ENCODE measurements at regions not wholly inside any gene's neighbourhood (a gene's known extent, or its start where the extent isn't known, plus 50 kb on each side); places are given as distances from the start of the nearest gene placed in this dataset.

DNA sequence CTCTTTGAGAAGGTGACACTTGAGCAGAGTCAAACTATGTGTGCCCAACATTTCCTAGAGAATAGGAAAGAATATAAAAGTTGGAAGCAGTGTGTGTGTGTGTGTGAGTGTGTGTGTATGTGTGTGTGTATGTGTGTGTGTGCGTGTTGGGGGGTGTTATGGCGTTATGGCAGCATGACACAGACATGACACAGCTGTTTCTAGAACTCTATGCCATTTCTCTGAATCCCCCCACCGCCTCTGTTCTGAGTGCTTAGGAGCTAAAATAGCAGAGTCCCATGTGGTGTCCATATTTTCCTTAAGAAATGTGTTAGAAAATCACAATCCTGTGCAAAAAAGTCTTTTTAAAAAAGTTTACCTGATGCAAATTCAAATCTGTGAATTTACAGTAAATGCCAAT is 556.1 kb downstream of the RWDD3 start:
- Histone ChIP-seq H2BK15ac (ENCODE audit: low read length) (no peak overlapping the region), H4K5ac (ENCODE audit: insufficient read length, low read depth, low read length) (no peak overlapping the region), H3K56ac (replicated peaks; ENCODE audit: insufficient read length, low read depth, low read length) (no peak overlapping the region), H3K14ac (ENCODE audit: insufficient read length) (no peak overlapping the region), H3K9ac (replicated peaks in 1 of 4; ENCODE audit: extremely low read depth in 1 of 4, low read depth in 3 of 4, low read length in 3 of 4) (no peak overlapping the region), H2BK120ac (replicated peaks; ENCODE audit: low read depth, low read length) (no peak overlapping the region), H3K27me3 (replicated peaks in 1 of 4; ENCODE audit: control insufficient read depth in 3 of 4, extremely low read depth in 1 of 4, insufficient read depth in 3 of 4, low read length in 3 of 4) (no peaks in the 10 kb centered on the region), H4K8ac (ENCODE audit: extremely low read depth, insufficient read depth, low read length) (no peak overlapping the region), H3K4me3 (ENCODE audit: extremely low read depth in 1 of 4, insufficient read depth in 2 of 4, low read depth in 3 of 4, low read length in 4 of 4) (no peak overlapping the region), H3K18ac (ENCODE audit: extremely low read depth, low read length) (no peak overlapping the region), H3K79me1 (ENCODE audit: low read depth, low read length) (no peaks in the 10 kb centered on the region), H3K23ac (ENCODE audit: insufficient read length) (no peak overlapping the region), H3K4me2 (ENCODE audit: insufficient read depth in 1 of 2, low read depth in 2 of 2, low read length in 2 of 2) (no peak overlapping the region), H4K91ac (replicated peaks; ENCODE audit: insufficient read length, low read length) (no peak overlapping the region), H2AK5ac (ENCODE audit: low read depth, low read length) (no peak overlapping the region), H2BK5ac (ENCODE audit: low read depth, low read length) (no peak overlapping the region), H3K4ac (replicated peaks; ENCODE audit: insufficient read length, low read depth, low read length) (no peak overlapping the region), H3K27ac (ENCODE audit: low read depth, low read length) (no peak overlapping the region), H3K79me2 (ENCODE audit: control insufficient read depth in 1 of 2, insufficient read depth in 2 of 2, low read length in 2 of 2) (no peaks in the 10 kb centered on the region), H3K4me1 (replicated peaks in 1 of 4; ENCODE audit: control insufficient read depth in 3 of 4, insufficient read depth in 4 of 4, low read length in 3 of 4) (no peaks in the 10 kb centered on the region; a peak in 1 of 7 replicates), H3K36me3 (ENCODE audit: control insufficient read depth in 2 of 4, insufficient read depth in 4 of 4, low read length in 3 of 4) (peaks cover 0 to 3% (median 0%) of the 10 kb centered on the region in 4 experiments; a peak in 1 of 8 replicates), H2AFZ (ENCODE audit: low read length) (no peak overlapping the region), H2BK12ac (ENCODE audit: low read depth, low read length) (no peak overlapping the region), H2BK20ac (ENCODE audit: low read length) (no peak overlapping the region), H4K20me1 (replicated peaks in 1 of 2; ENCODE audit: control insufficient read depth in 1 of 2, insufficient read depth in 2 of 2, low read length in 2 of 2) (no peaks in the 10 kb centered on the region), H3K9me3 (ENCODE audit: insufficient read depth in 2 of 2, low read depth in 1 of 2, low read length in 1 of 2) (peaks cover 2 to 4% of the 10 kb centered on the region in 2 experiments; a peak in 3 of 4 replicates), H3K23me2 (ENCODE audit: low read depth, low read length) (peaks cover 1% of the 10 kb centered on the region; the same call in 1 of the 2 replicates)
- ChIA-PET POLR2A (ENCODE audit: partially characterized antibody) (no interaction called here), CTCF (ENCODE audit: partially characterized antibody) (interaction anchor here (1.6 kb wide), 1 partner anchor 13 kb away, joined by 4 read pairs; no protein-coding TSS in a partner anchor)
- no peak for FAIRE-seq
- 73% methylated on average over 3 of the region's 3 CpGs; no CpG with 5 or more reads in 1 of the 2 experiments for WGBS, 2 experiments (ENCODE audit: extremely low coverage in 1 of 2, insufficient coverage in 1 of 2, insufficient read length in 1 of 2, insufficient replicate concordance in 2 of 2, low coverage in 1 of 2, low lambda C conversion rate in 2 of 2, missing lambda C conversion rate in 1 of 2)
- no peak for DNase-seq (ENCODE audit: low read depth in 1 of 2, low spot score in 2 of 2)
- TF ChIP-seq MAFK (IDR thresholded peaks at IDR 0.05; ENCODE audit: low read depth, low read length) (no peak), EP300 (IDR thresholded peaks at IDR 0.05; ENCODE audit: borderline replicate concordance in 1 of 2, low read depth in 2 of 2, low read length in 2 of 2) (no peak), CREB1 (IDR thresholded peaks at IDR 0.05) (no peak), RXRA (IDR thresholded peaks at IDR 0.05; ENCODE audit: insufficient read depth, low read depth, low read length) (no peak), RBBP5 (IDR thresholded peaks at IDR 0.05; ENCODE audit: borderline replicate concordance, low read depth, low read length) (no peak), TBP (IDR thresholded peaks at IDR 0.05; ENCODE audit: low read depth, low read length) (no peak), YY1 (IDR thresholded peaks at IDR 0.05; ENCODE audit: low read depth, low read length) (no peak), SP4 (IDR thresholded peaks at IDR 0.05; ENCODE audit: low read length) (no peak), CEBPB (IDR thresholded peaks at IDR 0.05; ENCODE audit: low read depth, low read length) (no peak), CTBP2 (IDR thresholded peaks at IDR 0.05; ENCODE audit: borderline replicate concordance, insufficient read depth, insufficient read length, low read length) (no peak), HDAC6 (IDR thresholded peaks at IDR 0.05; ENCODE audit: low read depth, low read length) (no peak), EZH2 (IDR thresholded peaks at IDR 0.05; ENCODE audit: low read depth, low read length, severe bottlenecking) (no peak)

Data from H1 (cell line).